Heart left ventricle (tissue), 16 donors: ENCODE measurements at regions not wholly inside any gene's neighbourhood (a gene's known extent, or its start where the extent isn't known, plus 50 kb on each side); places are given as distances from the start of the nearest gene placed in this dataset.
A peak's percentile ranks its signal among the peaks of the same experiment; 100 is the strongest.

Experiments used
- ATAC-seq, 4 donors: fragments of 200-7000 bp; cut with Tn5 transposase; one replicate each; pipeline ENCODE4 v1.9.1; 2020 to 2022; ENCODE audit warnings: moderate library complexity in 4 of 4, mild to moderate bottlenecking in 3 of 4, moderate number of reproducible peaks in 1 of 4
- DNase-seq, 5 donors: peaks; one replicate each; pipeline ENCODE4 v3.0.0-alpha.2; 2020
- H3K27ac ChIP-seq, 12 donors: fragments of 200-600 bp; sonication (generic) in 4 of 12; one replicate each; pipeline versions ENCODE4 v1.5.0 to v1.8.0; 2016 to 2022; ENCODE audit warnings: mild to moderate bottlenecking in 2 of 12
- H3K27me3 ChIP-seq, 9 donors: fragments of 200-600 bp; sonication (generic) in 2 of 9; one replicate each; pipeline versions ENCODE4 v1.5.1 to v1.8.0; 2016 to 2022; ENCODE audit warnings: mild to moderate bottlenecking in 3 of 9
- H3K36me3 ChIP-seq, 9 donors: fragments of 200-600 bp; sonication (generic) in 2 of 9; one replicate each; pipeline versions ENCODE4 v1.5.0 to v1.8.0; 2018 to 2022; ENCODE audit warnings: mild to moderate bottlenecking in 2 of 9
- H3K4me1 ChIP-seq, 12 donors: fragments of 200-600 bp; sonication (generic) in 4 of 12; one replicate each; pipeline versions ENCODE4 v1.5.0 to v1.8.0; 2016 to 2022; ENCODE audit warnings: mild to moderate bottlenecking in 3 of 12
- H3K4me3 ChIP-seq, 12 donors: fragments of 200-600 bp; sonication (generic) in 4 of 12; one replicate each; pipeline versions ENCODE4 v1.5.0 to v1.8.0; 2017 to 2022; ENCODE audit warnings: mild to moderate bottlenecking in 9 of 12, moderate library complexity in 4 of 12
- H3K9me3 ChIP-seq, 12 donors: fragments of 200-600 bp; sonication (generic) in 4 of 12; one replicate each; pipeline versions ENCODE4 v1.5.0 to v1.8.0; 2016 to 2022; ENCODE audit warnings: mild to moderate bottlenecking in 1 of 12
- POLR2A ChIP-seq, 2 donors: fragments of 450-650 bp; IDR thresholded peaks; one replicate each; pipeline ENCODE4 v1.6.1; 2017; ENCODE audit warnings: antibody characterized with exemption in 2 of 2, mild to moderate bottlenecking in 2 of 2, moderate library complexity in 2 of 2
- WGBS, 4 donors: extraction: QIAGEN DNeasy Blood & Tissue Kit in 2 of 4; methylation state at CpG; one replicate each; pipeline versions ENCODE4 v1.1.5 to v1.1.7; 2013 to 2018; 5-methylcytosine and 5-hydroxymethylcytosine counted together
- intact Hi-C, 10 donors: fragments of 100-400 bp; cut with DNase I; formaldehyde crosslinking; loops; one replicate each; pipeline versions ENCODE4 v1.11.1 to v1.14.2; 2022
- TF ChIP-seq, protein P1 (sequence below), 12 donors: fragments of 200-600 bp; sonication (generic) in 4 of 12; IDR thresholded peaks; one replicate each; pipeline versions ENCODE4 v1.5.0 to v1.8.0; 2018 to 2022; ENCODE audit warnings: antibody characterized with exemption in 12 of 12, mild to moderate bottlenecking in 5 of 12
- donor health status: ischemic (EF 13 %, LVEDD 7.1; RV severe dilation, severe dysfunction).
- donor health status: healthy with polysubstance abuse.
- donor health status: DM: no; HTN: yes; CAD: no.
- donor health status: DM: no; HTN: no; CAD: no.
- donor health status: ischemic (EF 25% LVEDD 6.9; RV normal size, moderate dysfunction).
- donor health status: ischemic (EF 25% LVEDD 5.7; RV mildly dilated, moderate dysfunction).
- donor health status: healthy.
- donor health status: DM: yes; HTN: yes; CAD: no.
- donor health status: ischemic (EF 35%, LVEDD 5.7; RV mildly dilated, moderate dysfunction).
- donor health status: nonischemic (EF 11% LVEDD 7.7; RV severe dilation, severe dysfunction).
- donor health status: DM: yes; HTN: yes; CAD: no.
- donor health status: PGD.
- donor health status: ischemic (EF 29% LVEDD 5.4; RV normal size, mild dysfunction).
- donor health status: nonischemic (EF 23%, LVEDD 6.1; RV moderate dilation, normal function).

GRCh38 chr9:2253636-2254580 lies 238.8 kb downstream of the SMARCA2 start:
- H3K4me3 ChIP-seq: no peak overlapping the region
- H3K4me1 ChIP-seq: no peaks in the 10 kb centered on the region
- no peak overlapping the region for H3K27ac ChIP-seq
- ATAC-seq (no peak), DNase-seq (no peak)
- no peaks in the 10 kb centered on the region for H3K27me3 ChIP-seq
- no peaks in the 10 kb centered on the region for H3K9me3 ChIP-seq
- no peak for TF ChIP-seq POLR2A (IDR thresholded peaks at IDR 0.05)
- TF ChIP-seq, protein P1, sequence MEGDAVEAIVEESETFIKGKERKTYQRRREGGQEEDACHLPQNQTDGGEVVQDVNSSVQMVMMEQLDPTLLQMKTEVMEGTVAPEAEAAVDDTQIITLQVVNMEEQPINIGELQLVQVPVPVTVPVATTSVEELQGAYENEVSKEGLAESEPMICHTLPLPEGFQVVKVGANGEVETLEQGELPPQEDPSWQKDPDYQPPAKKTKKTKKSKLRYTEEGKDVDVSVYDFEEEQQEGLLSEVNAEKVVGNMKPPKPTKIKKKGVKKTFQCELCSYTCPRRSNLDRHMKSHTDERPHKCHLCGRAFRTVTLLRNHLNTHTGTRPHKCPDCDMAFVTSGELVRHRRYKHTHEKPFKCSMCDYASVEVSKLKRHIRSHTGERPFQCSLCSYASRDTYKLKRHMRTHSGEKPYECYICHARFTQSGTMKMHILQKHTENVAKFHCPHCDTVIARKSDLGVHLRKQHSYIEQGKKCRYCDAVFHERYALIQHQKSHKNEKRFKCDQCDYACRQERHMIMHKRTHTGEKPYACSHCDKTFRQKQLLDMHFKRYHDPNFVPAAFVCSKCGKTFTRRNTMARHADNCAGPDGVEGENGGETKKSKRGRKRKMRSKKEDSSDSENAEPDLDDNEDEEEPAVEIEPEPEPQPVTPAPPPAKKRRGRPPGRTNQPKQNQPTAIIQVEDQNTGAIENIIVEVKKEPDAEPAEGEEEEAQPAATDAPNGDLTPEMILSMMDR (IDR thresholded peaks at IDR 0.05): no peak
- H3K36me3 ChIP-seq: no peaks in the 10 kb centered on the region
- intact Hi-C loops: loop anchor here in 1 of 10 donors (10.0 kb wide), 1 partner anchor 581 kb away; no protein-coding TSS in a partner anchor
- WGBS, 4 donors: 58 to 70% (median 62%) methylated on average over 8 of the region's 8 CpGs

GRCh38 chr9:2255128-2255527 lies 240.0 kb downstream of the SMARCA2 start:
- H3K27ac ChIP-seq: no peak overlapping the region

DNA sequence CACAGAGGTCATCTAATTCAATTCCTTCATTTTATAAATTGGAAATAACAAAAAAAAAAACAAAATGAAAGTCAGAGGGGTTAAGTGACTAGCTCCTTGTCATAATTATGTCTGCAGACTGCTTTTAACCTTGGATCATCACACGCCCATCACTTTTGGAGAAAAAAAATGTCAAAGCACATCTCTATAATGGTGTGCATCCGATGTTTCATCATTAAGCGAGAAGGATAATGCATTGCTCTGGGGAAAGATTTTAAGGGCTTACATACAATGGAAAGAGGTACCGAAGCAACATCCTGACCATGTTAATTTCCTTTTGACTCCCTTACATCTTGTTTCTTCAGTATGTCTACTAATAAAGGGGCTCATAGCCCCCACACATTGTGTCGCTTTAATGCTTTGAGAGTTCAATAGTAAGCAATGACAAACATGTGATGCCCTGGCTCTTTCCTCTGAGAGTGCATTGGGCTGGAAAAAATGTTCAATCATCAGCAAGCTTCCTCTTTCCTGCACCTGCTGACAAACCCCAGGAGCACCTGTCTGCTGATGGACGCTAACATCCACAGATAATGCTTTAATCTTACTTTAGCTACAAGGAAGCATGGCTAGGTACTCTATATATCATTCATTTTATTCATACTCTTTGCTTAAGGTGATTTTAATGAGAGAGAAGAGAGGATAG lies 242.2 kb downstream of the SMARCA2 start:
- DNase-seq (no peak), ATAC-seq (no peak)
- WGBS, 4 donors: 91 to 94% (median 93%) methylated on average over 6 of the region's 6 CpGs
- intact Hi-C loops: loop anchor here in 1 of 10 donors (10.0 kb wide), 1 partner anchor 577 kb away; no protein-coding TSS in a partner anchor
- Histone ChIP-seq H3K27ac (no peak overlapping the region), H3K27me3 (no peaks in the 10 kb centered on the region), H3K36me3 (no peaks in the 10 kb centered on the region), H3K9me3 (no peaks in the 10 kb centered on the region), H3K4me1 (peaks cover 0 to 4% (median 0%) of the 10 kb centered on the region in 12 donors), H3K4me3 (no peak overlapping the region)
- TF ChIP-seq POLR2A (IDR thresholded peaks at IDR 0.05): no peak
- TF ChIP-seq, protein P1 (IDR thresholded peaks at IDR 0.05): no peak

More at GRCh38 chr9:2255128-2255527, 240.0 kb downstream of the SMARCA2 start:
- intact Hi-C loops: loop anchor here in 1 of 10 donors (10.0 kb wide), 1 partner anchor 580 kb away; no protein-coding TSS in a partner anchor
- Histone ChIP-seq H3K9me3 (no peaks in the 10 kb centered on the region), H3K4me1 (no peaks in the 10 kb centered on the region), H3K36me3 (no peaks in the 10 kb centered on the region), H3K4me3 (no peak overlapping the region), H3K27me3 (no peaks in the 10 kb centered on the region)
- DNase-seq (no peak), ATAC-seq (no peak)
- 71 to 78% (median 77%) methylated on average over 10 of the region's 10 CpGs for WGBS, 4 donors
- no peak for TF ChIP-seq POLR2A (IDR thresholded peaks at IDR 0.05)
- TF ChIP-seq, protein P1 (IDR thresholded peaks at IDR 0.05): peak in 2 of 12 donors; percentile 12 to 27
